SHP77 (cell line): ENCODE measurements at regions not wholly inside any gene's neighbourhood (a gene's known extent, or its start where the extent isn't known, plus 50 kb on each side); places are given as distances from the start of the nearest gene placed in this dataset.
"Not testable (repeated sequence)": the region's sequence is repeated elsewhere in the genome, so short reads cannot be mapped to it uniquely, and the experiment has no call there.

Experiments used
- DNase-seq, 2 experiments: peaks; one replicate each; lab custom pipeline; 2025; lab: John Stamatoyannopoulos, UW

DNA sequence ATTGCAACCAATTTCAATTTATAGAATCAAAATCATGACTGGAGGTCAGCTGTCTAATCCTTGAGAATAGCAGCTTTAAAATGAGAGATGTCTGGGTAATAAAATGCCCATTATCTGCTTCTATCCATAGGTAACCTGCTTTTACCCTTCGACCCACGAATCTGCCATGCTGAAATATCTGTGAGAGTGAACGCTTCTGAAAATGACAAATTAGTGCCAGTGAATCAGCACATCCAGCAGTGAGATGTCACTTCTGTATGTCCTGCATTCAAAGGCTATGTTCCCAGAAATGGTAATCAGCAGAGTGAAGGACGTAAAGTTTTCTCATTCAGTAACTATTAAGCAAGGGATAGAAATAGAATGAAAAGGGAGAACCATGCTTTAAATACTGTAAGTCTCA, 532.4 kb upstream of the ITGA1 start:
- DNase-seq = no peak

GRCh38 chr5:52262844-52263243, 524.9 kb upstream of the ITGA1 start:
- no peak for DNase-seq

GRCh38 chr5:52269401-52269800, 518.3 kb upstream of the ITGA1 start:
- no peak for DNase-seq

- DNase-seq = no peak
Measured at GRCh38 chr5:52269859-52270258, 517.9 kb upstream of the ITGA1 start.

GRCh38 chr5:52275639-52276038, 512.1 kb upstream of the ITGA1 start:
- DNase-seq = no peak

DNA sequence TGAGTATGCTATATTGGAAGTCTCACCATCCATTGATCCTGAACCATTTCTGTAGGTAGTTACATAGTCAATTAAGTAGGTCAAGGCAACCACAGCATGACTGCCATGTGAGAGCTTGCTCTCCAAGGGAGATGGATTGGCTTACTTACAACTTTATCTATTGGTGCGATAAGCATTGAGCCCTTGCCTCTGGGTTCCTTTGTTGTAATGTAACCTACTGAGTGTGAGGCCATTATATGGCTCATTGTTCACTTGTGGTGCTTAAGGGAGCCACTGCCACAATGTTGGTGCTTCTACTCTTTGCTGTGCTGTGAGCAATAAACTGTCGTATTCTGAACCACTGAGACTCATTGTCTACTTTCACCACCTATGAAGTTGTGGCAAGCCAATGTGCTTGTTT, 510.6 kb upstream of the ITGA1 start:
- no peak for DNase-seq

DNA sequence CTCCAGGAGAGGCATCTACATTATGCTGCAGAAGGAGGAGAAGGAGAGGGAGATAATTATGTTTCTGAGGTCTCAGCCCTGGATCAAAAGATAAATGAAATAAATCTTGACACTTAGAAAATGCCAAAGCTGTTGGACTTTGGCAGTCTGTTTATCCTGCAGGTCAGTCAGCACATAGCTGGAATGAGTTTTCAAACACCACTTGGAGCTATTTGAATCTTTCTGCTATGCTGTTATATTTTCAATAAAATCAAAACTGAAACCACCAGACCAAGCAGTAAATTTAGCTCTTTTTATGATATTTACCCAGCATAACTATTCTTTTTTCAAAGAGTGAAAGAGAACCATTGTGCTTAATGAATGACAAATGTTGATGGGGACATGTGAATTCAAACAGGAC, 505.1 kb upstream of the ITGA1 start:
- DNase-seq = no peak

- DNase-seq = no peak
Measured at GRCh38 chr5:52283221-52283620, 504.5 kb upstream of the ITGA1 start.

DNA sequence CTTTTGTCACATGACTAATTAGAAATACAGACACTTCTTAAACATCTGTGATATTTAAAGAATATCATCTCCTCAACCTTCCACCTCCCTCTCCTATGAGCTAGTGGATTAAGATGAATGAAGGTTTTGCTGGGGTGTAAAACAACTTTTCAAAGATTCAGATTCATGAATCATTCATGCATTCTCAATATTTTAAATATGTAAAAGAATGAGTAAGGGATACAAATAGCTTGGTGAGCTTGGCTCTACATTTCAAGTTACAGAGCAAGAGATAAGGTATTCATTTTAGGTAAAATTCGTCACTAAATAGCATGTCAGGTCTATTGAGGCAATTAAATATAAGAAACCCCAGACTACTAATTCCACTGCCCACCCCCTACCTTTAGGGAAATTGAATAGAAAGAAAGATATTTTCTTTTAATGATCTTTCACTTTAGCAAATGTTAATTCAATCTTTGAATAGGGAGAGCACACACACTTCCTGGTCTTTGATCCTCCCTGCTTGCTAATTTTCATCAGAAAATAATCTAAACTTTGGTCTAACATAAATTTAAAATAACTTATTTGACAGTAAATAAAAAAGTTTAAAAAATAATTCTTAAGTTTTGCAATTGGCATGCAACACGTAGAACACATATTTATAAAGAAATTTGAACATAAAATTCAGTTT, 486.9 kb upstream of the ITGA1 start:
- DNase-seq = no peak

DNA sequence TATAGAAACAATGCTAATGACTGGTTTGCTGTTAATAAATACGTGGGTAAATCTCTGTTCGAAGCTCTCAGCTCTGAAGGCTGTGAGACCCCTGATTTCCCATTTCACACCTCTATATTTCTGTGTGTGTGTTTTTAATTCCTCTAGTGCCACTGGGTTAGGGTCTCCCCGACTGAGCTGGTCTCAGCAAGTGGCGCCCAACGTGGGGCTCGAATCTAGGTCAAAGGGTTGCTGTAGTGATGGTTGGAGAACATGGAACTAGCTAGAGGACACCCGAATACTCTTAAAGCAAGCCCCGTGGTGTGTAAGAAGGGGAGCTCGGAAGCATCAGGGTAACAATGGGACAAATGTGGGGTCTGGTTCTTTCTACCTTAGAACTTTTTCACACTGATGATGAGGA, 482.9 kb upstream of the ITGA1 start:
- DNase-seq = not testable (repeated sequence)

- DNase-seq = no peak
Measured at GRCh38 chr5:52328220-52328806, 459.4 kb upstream of the ITGA1 start.

DNA sequence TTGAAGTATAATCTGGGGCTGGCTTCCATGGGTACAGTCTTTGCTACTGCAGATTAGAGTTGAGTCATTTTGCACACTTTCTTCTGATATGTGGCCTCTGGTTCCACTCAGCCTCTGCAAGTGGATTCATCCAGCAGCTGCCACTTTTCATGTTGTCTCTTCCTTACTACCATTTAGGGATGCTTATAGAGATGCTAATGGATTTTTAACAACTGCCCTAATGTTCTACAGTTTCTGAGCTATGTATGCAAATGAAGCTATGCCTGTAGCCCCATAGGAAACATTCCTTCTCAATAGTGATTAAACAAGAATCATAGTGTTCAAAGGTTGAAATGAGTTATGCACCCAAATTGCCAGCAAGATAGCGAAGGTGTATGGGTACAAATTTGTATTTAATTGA, 456.0 kb upstream of the ITGA1 start:
- no peak for DNase-seq

DNA sequence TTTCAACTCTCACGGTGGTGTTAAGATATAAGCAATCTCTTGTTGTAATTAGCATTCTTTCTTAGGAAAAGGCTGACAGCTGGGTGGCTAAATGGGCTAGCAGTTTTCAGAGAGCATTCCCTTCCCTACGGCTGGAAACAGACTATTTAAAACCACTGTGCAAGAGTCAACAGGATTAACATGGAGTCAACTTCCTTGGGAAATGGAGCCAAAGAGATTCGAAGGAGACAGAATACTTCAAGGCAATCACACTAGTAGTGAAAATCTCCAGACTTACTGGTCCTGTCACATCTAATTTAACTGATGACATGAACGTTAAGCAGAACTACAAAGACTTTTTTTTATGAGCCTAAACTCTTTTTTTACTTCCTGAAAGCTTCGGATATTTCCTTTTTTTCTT, 453.3 kb upstream of the ITGA1 start:
- DNase-seq = no peak

- DNase-seq = no peak
Measured at GRCh38 chr5:52339285-52339684, 448.4 kb upstream of the ITGA1 start.

GRCh38 chr5:52342361-52342760, 445.4 kb upstream of the ITGA1 start:
- no peak for DNase-seq

GRCh38 chr5:52356311-52356918, 431.3 kb upstream of the ITGA1 start:
- DNase-seq = peak in 1 of 2 experiments; percentile 1

- DNase-seq = no peak
Measured at GRCh38 chr5:52359261-52359660, 428.5 kb upstream of the ITGA1 start.

DNA sequence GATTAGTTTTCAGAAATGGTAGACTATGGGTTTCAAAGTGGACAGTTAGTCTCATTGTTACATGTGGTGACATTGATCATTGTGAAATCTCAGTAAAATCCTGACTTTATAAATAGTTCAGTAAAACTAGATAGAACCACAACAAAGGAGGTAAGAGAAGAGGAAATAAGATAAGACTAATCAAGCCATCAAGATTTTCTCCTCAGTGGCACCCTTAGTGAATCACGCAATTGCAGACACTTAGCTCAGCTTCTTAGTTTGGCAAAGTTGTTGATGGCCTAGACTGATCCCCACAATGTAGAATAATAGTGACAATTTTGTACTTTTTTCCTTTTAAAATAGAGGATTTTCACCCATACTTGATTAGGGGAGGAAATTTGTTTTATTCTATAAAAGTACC, 426.7 kb upstream of the ITGA1 start:
- no peak for DNase-seq

- DNase-seq = no peak
Measured at GRCh38 chr5:52374286-52374685, 413.4 kb upstream of the ITGA1 start.

DNA sequence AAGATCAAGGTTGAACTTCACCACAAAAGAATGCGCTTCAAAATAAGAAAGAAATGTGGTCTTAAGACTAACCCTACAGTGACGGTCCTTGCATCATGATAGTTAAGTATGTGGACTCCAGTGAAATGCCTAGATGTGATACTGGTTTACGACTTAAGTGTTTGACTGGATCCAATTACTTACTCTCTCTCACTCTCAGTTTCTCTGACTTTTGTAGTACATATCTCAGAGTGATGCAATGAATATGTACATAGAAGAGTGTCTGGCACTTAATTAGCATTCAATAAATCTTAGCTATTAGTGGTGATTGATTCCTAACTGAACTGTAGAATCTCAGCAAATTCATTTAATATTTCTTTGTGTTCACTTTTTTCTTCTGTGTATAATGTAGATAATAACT, 411.7 kb upstream of the ITGA1 start:
- DNase-seq = no peak

DNA sequence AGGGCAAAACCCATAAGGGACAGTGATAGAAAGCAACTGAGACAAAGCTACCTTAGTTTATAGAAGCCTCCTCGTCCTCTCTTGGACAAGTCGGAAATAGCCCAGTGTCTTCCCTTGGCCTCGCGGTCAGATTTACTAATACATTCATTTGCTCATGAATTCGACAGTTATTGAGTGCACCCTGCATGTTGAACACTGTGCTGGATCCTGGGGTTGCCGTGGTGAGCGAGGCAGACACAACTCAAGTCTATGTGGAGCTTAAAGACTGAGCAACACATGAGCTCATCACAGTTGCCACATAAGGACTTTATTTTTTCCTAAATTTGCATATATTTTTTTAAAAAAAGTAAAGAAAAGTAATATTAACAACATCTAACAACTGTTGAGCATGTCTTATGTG, 411.1 kb upstream of the ITGA1 start:
- no peak for DNase-seq

DNA sequence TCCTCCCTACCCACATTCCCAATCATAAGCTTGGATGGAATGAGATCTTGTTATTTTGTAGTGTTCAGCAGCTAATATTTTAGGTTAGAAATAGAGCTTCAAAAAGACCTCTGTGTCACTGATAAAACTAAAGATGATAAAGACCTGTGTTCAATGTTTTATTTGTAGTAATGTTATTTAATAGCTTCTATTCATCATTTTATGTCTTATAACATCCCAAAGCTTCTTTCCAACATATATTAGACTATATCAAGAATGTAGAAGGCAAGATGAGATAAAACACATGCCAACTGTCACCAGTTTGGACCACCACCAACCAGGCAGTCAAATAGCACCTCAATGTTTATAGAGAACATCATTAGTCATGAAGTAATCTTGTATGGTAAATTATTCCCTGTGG, 409.5 kb upstream of the ITGA1 start:
- no peak for DNase-seq

DNA sequence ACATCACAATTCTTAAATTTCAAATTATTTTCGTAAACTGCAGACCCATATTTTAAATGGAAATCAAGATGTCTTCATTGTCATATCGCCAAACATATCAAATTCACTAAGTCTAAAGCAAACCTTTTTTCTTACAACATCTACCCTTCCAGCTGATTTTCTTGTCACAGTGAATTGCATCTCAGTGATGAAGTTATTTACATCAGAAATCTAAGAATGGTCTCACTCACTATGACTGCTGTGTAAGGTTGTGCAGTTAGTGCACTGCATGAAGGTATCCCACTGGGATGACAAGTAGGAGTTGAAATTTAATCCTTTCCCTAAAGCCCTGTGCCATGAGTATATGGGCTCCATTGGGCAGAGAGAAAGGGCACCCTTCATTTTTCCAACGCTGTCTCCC, 399.4 kb upstream of the ITGA1 start:
- no peak for DNase-seq

DNA sequence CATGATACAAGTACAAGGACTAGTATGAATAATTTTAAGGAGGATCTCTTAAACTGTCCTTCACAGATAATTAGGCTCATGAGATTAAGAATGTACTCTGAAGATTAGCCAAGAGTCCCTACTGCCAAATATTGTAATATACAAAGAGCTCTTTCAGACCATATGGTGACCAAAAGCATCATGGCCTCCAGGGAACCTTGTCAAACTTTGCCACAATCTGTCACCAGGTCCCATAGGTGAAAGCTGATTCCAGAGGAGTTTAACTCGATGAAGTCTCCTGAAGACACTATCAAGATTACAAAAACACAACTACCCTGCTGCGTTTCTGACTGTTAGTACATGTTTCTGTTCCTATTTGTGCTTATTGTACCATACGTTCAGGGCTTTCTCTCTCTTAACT, 395.4 kb upstream of the ITGA1 start:
- no peak for DNase-seq
